IMR-90 (cell line): ENCODE measurements at regions not wholly inside any gene's neighbourhood (a gene's known extent, or its start where the extent isn't known, plus 50 kb on each side); places are given as distances from the start of the nearest gene placed in this dataset.

Experiments used
- ATAC-seq: fragments of 200-7000 bp; cut with Tn5 transposase; 2 replicates; pipeline ENCODE4 v1.9.1; 2020; ENCODE audit warnings: low read depth, mild to moderate bottlenecking, moderate library complexity
- BruUV-seq: library from RNA; stranded (reverse); fragments of 400-500 nt; replicated peaks from 2 replicates; lab custom pipeline; 2021; lab: Mats Ljungman, UMichigan
- CTCF ChIA-PET: fragments of 300-600 bp; formaldehyde crosslinking; extraction: SDS; loops from one replicate; lab custom pipeline; 2021; ENCODE audit warnings: antibody characterized with exemption; lab: Yijun Ruan, JAX
- POLR2A ChIA-PET: fragments of 300-600 bp; sonication (Branson Sonifier 250); formaldehyde crosslinking; loops from one replicate; lab custom pipeline; 2022; ENCODE audit warnings: antibody characterized with exemption; ENCODE audit not compliant: unreplicated experiment; lab: Charles Lee
- DNase-seq: peaks from one replicate; pipeline ENCODE4 v3.0.0; 2013
- H2AFZ ChIP-seq: replicated peaks from 2 replicates; pipeline ENCODE3; 2013; ENCODE audit warnings: low read length, mild to moderate bottlenecking; ENCODE audit not compliant: poor library complexity
- H2AK5ac ChIP-seq: 2 replicates; pipeline ENCODE4 v1.6.1; 2013; ENCODE audit warnings: low read depth, low read length, inconsistent platforms
- H2AK9ac ChIP-seq: replicated peaks from 2 replicates; pipeline ENCODE3; 2013; ENCODE audit warnings: mild to moderate bottlenecking, low read depth, low read length, moderate library complexity; ENCODE audit not compliant: poor library complexity
- H2BK120ac ChIP-seq: 2 replicates; pipeline ENCODE4 v1.6.1; 2013; ENCODE audit warnings: low read depth, low read length, inconsistent platforms
- H2BK15ac ChIP-seq: 3 replicates; pipeline ENCODE4 v1.6.1; 2013; ENCODE audit warnings: low read depth, low read length, inconsistent platforms
- H2BK20ac ChIP-seq: 2 replicates; pipeline ENCODE4 v1.6.1; 2013; ENCODE audit warnings: low read depth, mild to moderate bottlenecking, inconsistent platforms, low read length, moderate library complexity
- H2BK5ac ChIP-seq: 2 replicates; pipeline ENCODE4 v1.6.1; 2013; ENCODE audit warnings: mild to moderate bottlenecking, low read depth, low read length, inconsistent platforms; ENCODE audit not compliant: poor library complexity, severe bottlenecking
- H3K14ac ChIP-seq: replicated peaks from 2 replicates; pipeline ENCODE4 v1.6.1; 2013; ENCODE audit warnings: low read depth, low read length, inconsistent platforms
- H3K18ac ChIP-seq: 2 replicates; pipeline ENCODE4 v1.6.1; 2013; ENCODE audit warnings: low read depth, low read length, control low read depth
- H3K23ac ChIP-seq: 2 replicates; pipeline ENCODE4 v1.6.1; 2013; ENCODE audit warnings: low read depth, low read length, inconsistent platforms
- H3K27ac ChIP-seq: 2 replicates; pipeline ENCODE4 v1.5.1; 2013; ENCODE audit warnings: mild to moderate bottlenecking, control low read depth, low read length; ENCODE audit not compliant: insufficient read depth
- H3K27me3 ChIP-seq: 2 replicates; pipeline ENCODE4 v1.6.1; 2013; ENCODE audit warnings: low read length; ENCODE audit not compliant: control insufficient read depth, insufficient read depth
- H3K36me3 ChIP-seq: 2 replicates; pipeline ENCODE4 v1.6.1; 2013; ENCODE audit warnings: low read length, mixed read lengths; ENCODE audit not compliant: control insufficient read depth, insufficient read depth
- H3K4ac ChIP-seq: 2 replicates; pipeline ENCODE4 v1.6.1; 2013; ENCODE audit warnings: low read depth, low read length, inconsistent platforms
- H3K4me1 ChIP-seq: 2 replicates; pipeline ENCODE4 v1.6.1; 2013; ENCODE audit warnings: low read length, mixed read lengths; ENCODE audit not compliant: control insufficient read depth, insufficient read depth
- H3K4me2 ChIP-seq: 2 replicates; pipeline ENCODE4 v1.6.1; 2013; ENCODE audit warnings: low read depth, mild to moderate bottlenecking, control low read depth, low read length, moderate library complexity
- H3K4me3 ChIP-seq: 2 replicates; pipeline ENCODE4 v1.5.1; 2013; ENCODE audit warnings: low read depth, mild to moderate bottlenecking, control low read depth, low read length, moderate library complexity; ENCODE audit not compliant: insufficient read depth
- H3K56ac ChIP-seq: 2 replicates; pipeline ENCODE4 v1.6.1; 2013; ENCODE audit warnings: low read length, inconsistent platforms; ENCODE audit not compliant: insufficient read depth; ENCODE audit errors: extremely low read depth
- H3K79me1 ChIP-seq, 2 experiments: 2 replicates each; pipeline ENCODE4 v1.6.1; 2013; ENCODE audit warnings: low read length in 2 of 2, inconsistent platforms in 1 of 2, low read depth in 1 of 2
- H3K9ac ChIP-seq: 2 replicates; pipeline ENCODE4 v1.6.1; 2013; ENCODE audit warnings: low read depth, low read length, control low read depth
- H3K9me1 ChIP-seq: 2 replicates; pipeline ENCODE4 v1.6.1; 2013; ENCODE audit warnings: low read length, inconsistent platforms; ENCODE audit not compliant: insufficient read depth
- H3K9me3 ChIP-seq: 2 replicates; pipeline ENCODE4 v1.6.1; 2013; ENCODE audit warnings: low read length; ENCODE audit not compliant: control insufficient read depth, insufficient read depth
- H4K20me1 ChIP-seq: 2 replicates; pipeline ENCODE4 v1.6.1; 2013; ENCODE audit warnings: low read length, inconsistent platforms; ENCODE audit not compliant: insufficient read depth
- H4K5ac ChIP-seq: 2 replicates; pipeline ENCODE4 v1.6.1; 2013; ENCODE audit warnings: mild to moderate bottlenecking, low read depth, low read length, control low read depth
- H4K8ac ChIP-seq, 2 experiments: 2 replicates each; pipeline ENCODE4 v1.6.1; 2013; ENCODE audit warnings: low read depth in 2 of 2, low read length in 2 of 2, control low read depth in 1 of 2, inconsistent platforms in 1 of 2
- H4K91ac ChIP-seq: 2 replicates; pipeline ENCODE4 v1.6.1; 2013; ENCODE audit warnings: low read depth, low read length, inconsistent platforms; ENCODE audit not compliant: insufficient read depth
- BHLHE40 ChIP-seq: fragments of 150-350 bp; IDR thresholded peaks from 2 replicates; pipeline ENCODE4 v1.6.1; 2016; ENCODE audit warnings: mild to moderate bottlenecking, low read depth, low read length
- CEBPB ChIP-seq: IDR thresholded peaks from 2 replicates; pipeline ENCODE4 v1.6.1; 2012; ENCODE audit warnings: low read depth, low read length, improper control_type of control experiment
- CHD1 ChIP-seq: IDR thresholded peaks from 2 replicates; pipeline ENCODE4 v1.6.1; 2012; ENCODE audit warnings: low read depth, low read length, improper control_type of control experiment
- FOS ChIP-seq: fragments of 150-350 bp; IDR thresholded peaks from 2 replicates; pipeline ENCODE4 v1.6.1; 2016; ENCODE audit warnings: low read depth, low read length
- MAFK ChIP-seq: IDR thresholded peaks from 2 replicates; pipeline ENCODE4 v1.6.1; 2012; ENCODE audit warnings: low read depth, low read length, improper control_type of control experiment
- MAZ ChIP-seq: IDR thresholded peaks from 2 replicates; pipeline ENCODE4 v1.6.1; 2012; ENCODE audit warnings: low read depth, mild to moderate bottlenecking, low read length, improper control_type of control experiment, moderate library complexity, borderline replicate concordance
- MXI1 ChIP-seq: IDR thresholded peaks from 2 replicates; pipeline ENCODE4 v1.6.1; 2012; ENCODE audit warnings: low read depth, mild to moderate bottlenecking, low read length, moderate library complexity, borderline replicate concordance
- NFE2L2 ChIP-seq: fragments of 150-350 bp; IDR thresholded peaks from 2 replicates; pipeline ENCODE4 v1.6.1; 2016; ENCODE audit warnings: low read depth, mild to moderate bottlenecking, low read length
- POLR2A ChIP-seq: IDR thresholded peaks from 2 replicates; pipeline ENCODE4 v1.6.1; 2012; ENCODE audit warnings: mild to moderate bottlenecking, low read depth, low read length
- RAD21 ChIP-seq: IDR thresholded peaks from 2 replicates; pipeline ENCODE4 v1.6.1; 2012; ENCODE audit warnings: low read length, improper control_type of control experiment
- RCOR1 ChIP-seq: IDR thresholded peaks from 2 replicates; pipeline ENCODE4 v1.6.1; 2012; ENCODE audit warnings: mild to moderate bottlenecking, low read length, improper control_type of control experiment; ENCODE audit not compliant: insufficient replicate concordance
- RFX5 ChIP-seq: IDR thresholded peaks from 2 replicates; pipeline ENCODE4 v1.8.0; 2012; ENCODE audit warnings: low read depth, mild to moderate bottlenecking, low read length, moderate library complexity
- SMC3 ChIP-seq: fragments of 150-350 bp; IDR thresholded peaks from 2 replicates; pipeline ENCODE4 v1.6.1; 2016; ENCODE audit warnings: low read depth, mild to moderate bottlenecking, antibody characterized with exemption, low read length, moderate library complexity
- WGBS, 2 experiments: methylation state at CpG; one replicate each; pipeline versions ENCODE4 v1.1.5 to v1.1.7; 2013; ENCODE audit warnings: missing lambda C conversion rate in 2 of 2; ENCODE audit not compliant: insufficient read length in 1 of 2; ENCODE audit errors: extremely low coverage in 2 of 2; 5-methylcytosine and 5-hydroxymethylcytosine counted together
- dilution Hi-C: fragments of 300-500 bp; cut with HindIII; formaldehyde crosslinking; loops from one replicate; pipeline ENCODE4 v1.14.3; 2018; ENCODE audit warnings: low sequenced_read_pairs; ENCODE audit not compliant: unreplicated experiment
- in situ Hi-C: fragments of 300-500 bp; cut with MboI; formaldehyde crosslinking; loops from 3 replicates; pipeline ENCODE4 v1.14.3; 2019; ENCODE audit warnings: low sequenced_read_pairs, inconsistent platforms, mixed read lengths
- intact Hi-C: fragments of 100-400 bp; cut with micrococcal nuclease; formaldehyde crosslinking; loops from 2 replicates; pipeline ENCODE4 v1.10.0; 2022
- TF ChIP-seq, protein P1 (sequence below): fragments of 150-350 bp; IDR thresholded peaks from 2 replicates; pipeline ENCODE4 v1.6.1; 2017; ENCODE audit warnings: mild to moderate bottlenecking, antibody characterized with exemption, low read length, low read depth
- TF ChIP-seq, protein P2 (sequence below): fragments of 150-350 bp; IDR thresholded peaks from 2 replicates; pipeline ENCODE4 v1.6.1; 2016; ENCODE audit warnings: low read depth, mild to moderate bottlenecking, low read length, moderate library complexity, borderline replicate concordance
- TF ChIP-seq, protein P3 (sequence below): conservative IDR thresholded peaks from 2 replicates; pipeline ENCODE4 v1.5.1; 2012; ENCODE audit warnings: mild to moderate bottlenecking, low read depth, low read length, improper control_type of control experiment

- Histone ChIP-seq H3K18ac (no peak overlapping the region), H3K36me3 (no peaks in the 10 kb centered on the region), H2AK5ac (no peak overlapping the region), H3K4me3 (no peak overlapping the region), H4K5ac (no peak overlapping the region), H2BK15ac (no peak overlapping the region), H4K91ac (no peak overlapping the region), H3K27me3 (peaks cover 6% of the 10 kb centered on the region; the same call in 1 of the 2 replicates), H3K27ac (no peak overlapping the region), H3K4me1 (peaks cover 9% of the 10 kb centered on the region), H3K9ac (no peak overlapping the region), H2BK20ac (no peak overlapping the region), H2BK5ac (no peak overlapping the region), H3K79me1 (no peaks in the 10 kb centered on the region), H2AK9ac (no peak overlapping the region), H2AFZ (no peak overlapping the region), H4K8ac (no peak overlapping the region), H3K4ac (no peak overlapping the region), H3K9me3 (no peaks in the 10 kb centered on the region), H3K9me1 (no peaks in the 10 kb centered on the region; the same call in 1 of the 2 replicates), H3K23ac (no peak overlapping the region), H3K14ac (no peak overlapping the region), H4K20me1 (no peaks in the 10 kb centered on the region), H3K4me2 (no peak overlapping the region), H2BK120ac (no peak overlapping the region), H3K56ac (no peak overlapping the region)
- DNase-seq (no peak), ATAC-seq (no peak)
- dilution Hi-C loops (no loop called here), intact Hi-C loops (no loop called here), in situ Hi-C loops (no loop called here)
- ChIA-PET CTCF (no interaction called here), POLR2A (no interaction called here)
- BruUV-seq: no TSS peak
- TF ChIP-seq POLR2A (no peak), CHD1 (no peak), CEBPB (no peak), MAFK (no peak), SMC3 (no peak), RAD21 (no peak), RCOR1 (no peak), BHLHE40 (no peak), NFE2L2 (no peak), MAZ (no peak), FOS (no peak), MXI1 (no peak), RFX5 (no peak)
- TF ChIP-seq, protein P1, sequence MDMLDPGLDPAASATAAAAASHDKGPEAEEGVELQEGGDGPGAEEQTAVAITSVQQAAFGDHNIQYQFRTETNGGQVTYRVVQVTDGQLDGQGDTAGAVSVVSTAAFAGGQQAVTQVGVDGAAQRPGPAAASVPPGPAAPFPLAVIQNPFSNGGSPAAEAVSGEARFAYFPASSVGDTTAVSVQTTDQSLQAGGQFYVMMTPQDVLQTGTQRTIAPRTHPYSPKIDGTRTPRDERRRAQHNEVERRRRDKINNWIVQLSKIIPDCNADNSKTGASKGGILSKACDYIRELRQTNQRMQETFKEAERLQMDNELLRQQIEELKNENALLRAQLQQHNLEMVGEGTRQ: no peak
- TF ChIP-seq, protein P2, sequence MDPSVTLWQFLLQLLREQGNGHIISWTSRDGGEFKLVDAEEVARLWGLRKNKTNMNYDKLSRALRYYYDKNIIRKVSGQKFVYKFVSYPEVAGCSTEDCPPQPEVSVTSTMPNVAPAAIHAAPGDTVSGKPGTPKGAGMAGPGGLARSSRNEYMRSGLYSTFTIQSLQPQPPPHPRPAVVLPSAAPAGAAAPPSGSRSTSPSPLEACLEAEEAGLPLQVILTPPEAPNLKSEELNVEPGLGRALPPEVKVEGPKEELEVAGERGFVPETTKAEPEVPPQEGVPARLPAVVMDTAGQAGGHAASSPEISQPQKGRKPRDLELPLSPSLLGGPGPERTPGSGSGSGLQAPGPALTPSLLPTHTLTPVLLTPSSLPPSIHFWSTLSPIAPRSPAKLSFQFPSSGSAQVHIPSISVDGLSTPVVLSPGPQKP: no peak
- TF ChIP-seq, protein P3, sequence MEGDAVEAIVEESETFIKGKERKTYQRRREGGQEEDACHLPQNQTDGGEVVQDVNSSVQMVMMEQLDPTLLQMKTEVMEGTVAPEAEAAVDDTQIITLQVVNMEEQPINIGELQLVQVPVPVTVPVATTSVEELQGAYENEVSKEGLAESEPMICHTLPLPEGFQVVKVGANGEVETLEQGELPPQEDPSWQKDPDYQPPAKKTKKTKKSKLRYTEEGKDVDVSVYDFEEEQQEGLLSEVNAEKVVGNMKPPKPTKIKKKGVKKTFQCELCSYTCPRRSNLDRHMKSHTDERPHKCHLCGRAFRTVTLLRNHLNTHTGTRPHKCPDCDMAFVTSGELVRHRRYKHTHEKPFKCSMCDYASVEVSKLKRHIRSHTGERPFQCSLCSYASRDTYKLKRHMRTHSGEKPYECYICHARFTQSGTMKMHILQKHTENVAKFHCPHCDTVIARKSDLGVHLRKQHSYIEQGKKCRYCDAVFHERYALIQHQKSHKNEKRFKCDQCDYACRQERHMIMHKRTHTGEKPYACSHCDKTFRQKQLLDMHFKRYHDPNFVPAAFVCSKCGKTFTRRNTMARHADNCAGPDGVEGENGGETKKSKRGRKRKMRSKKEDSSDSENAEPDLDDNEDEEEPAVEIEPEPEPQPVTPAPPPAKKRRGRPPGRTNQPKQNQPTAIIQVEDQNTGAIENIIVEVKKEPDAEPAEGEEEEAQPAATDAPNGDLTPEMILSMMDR: no peak
- 94% methylated on average over 3 of the region's 9 CpGs; no CpG with 5 or more reads in 1 of the 2 experiments for WGBS, 2 experiments
Measured at GRCh38 chr18:79608069-79608468, 71.5 kb upstream of the CTDP1 start.
